Tibial artery (tissue), 4 donors: ENCODE measurements at regions not wholly inside any gene's neighbourhood (a gene's known extent, or its start where the extent isn't known, plus 50 kb on each side); places are given as distances from the start of the nearest gene placed in this dataset.

Experiments used
- DNase-seq, 2 donors: peaks; one replicate each; pipeline ENCODE4 v3.0.0-alpha.2; 2019
- H3K27ac ChIP-seq, 2 donors: fragments of 200-600 bp; sonication (generic) in 1 of 2; 1 replicate in 1 of 2; 2 replicates in 1 of 2; pipeline ENCODE4 v1.5.1; 2018 to 2019; ENCODE audit warnings: mild to moderate bottlenecking in 1 of 2
- H3K27me3 ChIP-seq, 2 donors: fragments of 200-600 bp; sonication (generic) in 1 of 2; one replicate each; pipeline versions ENCODE4 v1.5.1 to v1.6.0; 2016 to 2019
- H3K36me3 ChIP-seq, 3 donors: fragments of 200-600 bp; sonication (generic) in 2 of 3; one replicate each; pipeline ENCODE4 v1.5.1; 2016 to 2019; ENCODE audit warnings: mild to moderate bottlenecking in 2 of 3
- H3K4me1 ChIP-seq, 4 donors: fragments of 200-600 bp; sonication (generic) in 2 of 4; 1 replicate in 3 of 4; 2 replicates in 1 of 4; pipeline ENCODE4 v1.5.1; 2016 to 2019
- H3K4me3 ChIP-seq, 2 donors: fragments of 200-600 bp; sonication (generic) in 1 of 2; 1 replicate in 1 of 2; 2 replicates in 1 of 2; pipeline ENCODE4 v1.5.1; 2018 to 2019; ENCODE audit warnings: mild to moderate bottlenecking in 2 of 2
- H3K9me3 ChIP-seq, 3 donors: fragments of 200-600 bp; sonication (generic) in 1 of 3; one replicate each; pipeline ENCODE4 v1.5.1; 2016 to 2019
- intact Hi-C: fragments of 100-400 bp; cut with DNase I; formaldehyde crosslinking; loops from one replicate; pipeline ENCODE4 v1.15.0; 2023; ENCODE audit warnings: low total_unique reads
- TF ChIP-seq, protein P1 (sequence below), 2 experiments: fragments of 200-600 bp in 1 of 2; fragments of 450-650 bp in 1 of 2; IDR thresholded peaks; one replicate each; pipeline ENCODE4 v1.5.1; 2017 to 2019; ENCODE audit warnings: antibody characterized with exemption in 2 of 2, mild to moderate bottlenecking in 1 of 2, moderate library complexity in 1 of 2

DNA sequence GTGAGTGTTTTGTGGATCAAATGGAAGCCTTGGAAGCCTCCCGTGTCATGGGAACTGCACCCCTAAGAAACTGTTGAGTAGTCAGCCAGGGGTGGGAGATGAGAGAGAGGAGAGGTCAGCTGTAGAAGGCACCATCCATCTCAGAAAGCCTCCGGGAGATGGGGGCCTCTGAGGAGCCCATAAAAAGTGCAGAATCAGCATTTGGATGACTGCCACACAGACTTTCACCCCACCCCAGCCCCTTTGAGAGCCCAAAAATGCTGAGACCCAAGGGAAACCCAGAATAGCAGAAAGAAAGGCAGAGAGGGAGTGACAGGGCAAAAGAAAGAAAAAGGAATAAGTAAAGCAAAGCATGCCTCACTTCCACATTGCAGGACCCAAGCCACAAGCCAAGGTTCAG lies 443.1 kb upstream of the ZEB2 start:
- no peak for DNase-seq
- intact Hi-C loops: no loop called here
- H3K4me1 ChIP-seq: peaks cover 0 to 5% (median 0%) of the 10 kb centered on the region in 4 donors
- no peak overlapping the region for H3K27ac ChIP-seq
- H3K27me3 ChIP-seq: no peaks in the 10 kb centered on the region
- TF ChIP-seq, protein P1, sequence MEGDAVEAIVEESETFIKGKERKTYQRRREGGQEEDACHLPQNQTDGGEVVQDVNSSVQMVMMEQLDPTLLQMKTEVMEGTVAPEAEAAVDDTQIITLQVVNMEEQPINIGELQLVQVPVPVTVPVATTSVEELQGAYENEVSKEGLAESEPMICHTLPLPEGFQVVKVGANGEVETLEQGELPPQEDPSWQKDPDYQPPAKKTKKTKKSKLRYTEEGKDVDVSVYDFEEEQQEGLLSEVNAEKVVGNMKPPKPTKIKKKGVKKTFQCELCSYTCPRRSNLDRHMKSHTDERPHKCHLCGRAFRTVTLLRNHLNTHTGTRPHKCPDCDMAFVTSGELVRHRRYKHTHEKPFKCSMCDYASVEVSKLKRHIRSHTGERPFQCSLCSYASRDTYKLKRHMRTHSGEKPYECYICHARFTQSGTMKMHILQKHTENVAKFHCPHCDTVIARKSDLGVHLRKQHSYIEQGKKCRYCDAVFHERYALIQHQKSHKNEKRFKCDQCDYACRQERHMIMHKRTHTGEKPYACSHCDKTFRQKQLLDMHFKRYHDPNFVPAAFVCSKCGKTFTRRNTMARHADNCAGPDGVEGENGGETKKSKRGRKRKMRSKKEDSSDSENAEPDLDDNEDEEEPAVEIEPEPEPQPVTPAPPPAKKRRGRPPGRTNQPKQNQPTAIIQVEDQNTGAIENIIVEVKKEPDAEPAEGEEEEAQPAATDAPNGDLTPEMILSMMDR (IDR thresholded peaks at IDR 0.05): no peak
- H3K36me3 ChIP-seq: no peaks in the 10 kb centered on the region
- no peak overlapping the region for H3K4me3 ChIP-seq
- H3K9me3 ChIP-seq: no peaks in the 10 kb centered on the region

GRCh38 chr2:144959416-144959815 lies 439.5 kb upstream of the ZEB2 start:
- DNase-seq: no peak
- Histone ChIP-seq H3K27ac (no peak overlapping the region), H3K4me3 (no peak overlapping the region), H3K4me1 (peaks cover 0 to 5% (median 0%) of the 10 kb centered on the region in 4 donors), H3K36me3 (no peaks in the 10 kb centered on the region), H3K27me3 (no peaks in the 10 kb centered on the region), H3K9me3 (no peaks in the 10 kb centered on the region)
- intact Hi-C loops: no loop called here
- TF ChIP-seq, protein P1 (IDR thresholded peaks at IDR 0.05): no peak

- no peak overlapping the region for H3K27ac ChIP-seq
- H3K36me3 ChIP-seq: no peaks in the 10 kb centered on the region
- TF ChIP-seq, protein P1 (IDR thresholded peaks at IDR 0.05): no peak
- H3K27me3 ChIP-seq: no peaks in the 10 kb centered on the region
- no peak overlapping the region for H3K4me3 ChIP-seq
- H3K4me1 ChIP-seq: peaks cover 0 to 3% (median 0%) of the 10 kb centered on the region in 4 donors
- intact Hi-C loops: no loop called here
- H3K9me3 ChIP-seq: no peaks in the 10 kb centered on the region
- DNase-seq: no peak
These were observed 431.1 kb upstream of the ZEB2 start for GRCh38 chr2:144950899-144951560.

DNA sequence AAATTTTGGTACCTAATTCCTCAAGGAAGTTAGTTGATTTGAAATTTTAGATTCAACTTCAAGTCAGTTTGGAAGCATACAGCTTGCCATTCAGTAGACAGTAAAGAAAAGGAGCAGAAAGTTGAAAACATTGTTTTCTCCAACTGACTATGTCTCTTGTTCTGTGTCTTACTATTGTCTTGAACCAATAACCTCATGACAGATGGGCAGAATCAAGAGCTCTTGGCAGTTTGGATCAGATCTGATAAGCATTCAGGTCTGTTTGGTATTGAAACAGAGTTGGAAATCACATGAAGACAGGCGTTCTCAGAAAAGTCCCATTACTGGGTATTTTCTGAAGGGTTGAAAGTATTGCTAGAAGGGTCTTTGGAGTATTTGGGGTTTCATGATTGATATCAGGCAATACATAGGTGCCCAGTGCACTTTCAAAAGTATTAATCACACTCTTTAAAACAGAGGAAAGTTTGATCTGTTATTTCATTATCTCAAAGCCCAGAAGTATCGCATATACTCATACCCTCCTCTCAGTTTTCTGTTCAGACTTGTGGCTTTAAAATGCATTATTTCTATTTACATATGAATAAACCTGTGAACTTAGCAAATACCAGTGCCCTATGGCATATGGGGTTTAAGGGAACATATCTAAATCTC lies 428.4 kb upstream of the ZEB2 start:
- DNase-seq: no peak
- Histone ChIP-seq H3K27ac (no peak overlapping the region), H3K9me3 (no peaks in the 10 kb centered on the region), H3K4me3 (no peak overlapping the region), H3K4me1 (peaks cover 0 to 19% (median 5%) of the 10 kb centered on the region in 4 donors), H3K36me3 (no peaks in the 10 kb centered on the region), H3K27me3 (no peaks in the 10 kb centered on the region)
- intact Hi-C loops: no loop called here
- TF ChIP-seq, protein P1 (IDR thresholded peaks at IDR 0.05): no peak

- no peaks in the 10 kb centered on the region for H3K36me3 ChIP-seq
- DNase-seq: no peak
- no peaks in the 10 kb centered on the region for H3K27me3 ChIP-seq
- intact Hi-C loops: no loop called here
- H3K4me1 ChIP-seq: peaks cover 0 to 26% (median 12%) of the 10 kb centered on the region in 4 donors
- no peak overlapping the region for H3K4me3 ChIP-seq
- no peak overlapping the region for H3K27ac ChIP-seq
- TF ChIP-seq, protein P1 (IDR thresholded peaks at IDR 0.05): no peak
- H3K9me3 ChIP-seq: no peaks in the 10 kb centered on the region
These were observed 427.8 kb upstream of the ZEB2 start for GRCh38 chr2:144947709-144948037.
